BLaER1 (cell line): ENCODE measurements at regions not wholly inside any gene's neighbourhood (a gene's known extent, or its start where the extent isn't known, plus 50 kb on each side); places are given as distances from the start of the nearest gene placed in this dataset.

ENCODE experiments used
- H3K27ac ChIP-seq: shearing (Covaris generic); formaldehyde crosslinking; 2 replicates; pipeline ENCODE4 v1.8.1; 2022
- H3K27me3 ChIP-seq: shearing (Covaris generic); formaldehyde crosslinking; 2 replicates; pipeline ENCODE4 v1.8.1; 2022
- H3K36me3 ChIP-seq: shearing (Covaris generic); formaldehyde crosslinking; 2 replicates; pipeline ENCODE4 v1.8.1; 2022
- H3K4me1 ChIP-seq: shearing (Covaris generic); formaldehyde crosslinking; 2 replicates; pipeline ENCODE4 v1.8.1; 2022
- H3K4me2 ChIP-seq: shearing (Covaris generic); formaldehyde crosslinking; 2 replicates; pipeline ENCODE4 v1.8.1; 2022
- H3K4me3 ChIP-seq: shearing (Covaris generic); formaldehyde crosslinking; 2 replicates; pipeline ENCODE4 v1.8.1; 2022
- H3K9ac ChIP-seq: shearing (Covaris generic); formaldehyde crosslinking; 2 replicates; pipeline ENCODE4 v1.8.1; 2022
- H3K9me3 ChIP-seq: shearing (Covaris generic); formaldehyde crosslinking; 2 replicates; pipeline ENCODE4 v1.8.1; 2022
- H4K20me1 ChIP-seq: shearing (Covaris generic); formaldehyde crosslinking; 2 replicates; pipeline ENCODE4 v1.8.1; 2022
- Cebpa-rat ChIP-seq: shearing (Covaris generic); IDR thresholded peaks from 2 replicates; pipeline ENCODE4 v1.8.1; 2022

DNA sequence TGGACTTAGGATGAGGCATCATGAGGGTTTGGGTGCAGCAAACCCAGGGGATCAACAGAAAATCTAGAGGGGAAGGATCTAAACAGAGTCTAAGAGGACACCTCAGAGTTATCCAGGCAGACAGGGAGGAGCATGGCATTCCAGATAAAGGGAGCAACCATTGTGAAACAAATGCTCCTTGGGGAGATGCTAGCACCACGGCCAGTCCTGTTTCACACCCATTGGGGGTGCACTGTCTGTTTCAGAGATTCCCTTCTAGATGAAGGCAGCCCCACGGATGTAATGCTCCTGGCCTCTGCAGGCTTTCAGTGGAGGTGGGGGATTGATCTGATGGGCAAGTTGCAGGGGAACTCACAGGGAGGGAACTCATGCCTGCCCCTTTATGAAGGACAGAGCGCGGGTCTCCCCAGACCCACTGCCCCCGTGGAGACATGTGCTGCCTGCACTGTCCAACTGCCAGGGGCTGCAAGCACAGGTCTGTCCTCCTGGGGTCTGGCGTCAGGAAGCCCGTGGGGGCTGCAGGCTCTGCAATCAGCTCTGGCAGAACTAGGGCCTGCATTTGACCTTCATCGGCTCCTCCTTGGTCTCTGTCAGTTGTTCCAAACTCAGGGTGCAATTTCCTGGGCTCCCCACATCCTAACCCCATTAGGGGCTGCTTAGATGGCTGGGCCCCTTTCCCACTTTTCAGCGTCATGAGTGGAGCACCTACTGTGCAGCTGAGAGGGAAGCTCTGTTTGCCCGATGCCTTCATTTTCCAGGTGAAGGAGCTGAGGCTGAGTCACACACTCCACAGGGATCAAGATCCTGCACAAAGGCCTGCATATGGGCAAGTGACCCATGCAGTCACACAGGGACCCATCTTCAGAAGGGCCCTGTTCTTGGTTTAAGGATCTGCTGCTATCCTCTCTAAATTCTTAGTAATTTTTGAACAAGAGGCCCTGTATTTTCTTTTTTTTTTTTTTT, 163.4 kb downstream of the ARL4C start:
- H3K4me1 ChIP-seq, result peaks cover 34% of the 10 kb centered on the region
- no peak for TF ChIP-seq Cebpa-rat
- H3K4me2 ChIP-seq, result no peak overlapping the region
- no peaks in the 10 kb centered on the region; the same call in 1 of the 2 replicates for H3K9me3 ChIP-seq
- H3K36me3 ChIP-seq, result no peaks in the 10 kb centered on the region
- no peaks in the 10 kb centered on the region for H3K27me3 ChIP-seq
- H3K4me3 ChIP-seq, result no peak overlapping the region
- no peaks in the 10 kb centered on the region for H4K20me1 ChIP-seq
- no peak overlapping the region for H3K9ac ChIP-seq
- H3K27ac ChIP-seq, result no peak overlapping the region

DNA sequence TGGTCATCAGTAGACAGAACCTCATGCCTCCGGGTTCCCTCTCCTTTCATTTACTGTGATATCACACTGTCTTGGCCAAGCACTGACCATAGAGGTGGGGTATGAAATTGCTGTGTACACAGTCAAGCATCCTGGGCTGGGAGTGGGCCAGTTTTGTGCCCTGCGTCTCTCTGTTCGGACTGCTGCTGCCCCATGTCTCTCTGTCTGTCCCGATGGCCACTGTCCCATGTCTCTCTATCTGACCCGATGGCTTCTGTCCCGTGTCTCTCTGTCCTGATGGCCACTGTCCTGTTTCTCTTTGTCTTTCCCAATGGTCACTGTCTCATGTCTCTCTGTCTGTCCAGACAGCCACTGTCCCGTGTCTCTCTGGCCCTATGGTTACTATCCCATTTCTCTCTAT, 164.9 kb downstream of the ARL4C start:
- Histone ChIP-seq H3K4me1 (peaks cover 19% of the 10 kb centered on the region), H3K27ac (no peak overlapping the region), H3K27me3 (no peaks in the 10 kb centered on the region), H3K9ac (no peak overlapping the region), H3K36me3 (no peaks in the 10 kb centered on the region), H3K9me3 (peaks cover 4% of the 10 kb centered on the region; the same call in 1 of the 2 replicates), H3K4me3 (no peak overlapping the region), H4K20me1 (no peaks in the 10 kb centered on the region), H3K4me2 (no peak overlapping the region)
- 0 out of 2 replicates have a peak, but pooled peaks have one; percentile 0 for TF ChIP-seq Cebpa-rat

DNA sequence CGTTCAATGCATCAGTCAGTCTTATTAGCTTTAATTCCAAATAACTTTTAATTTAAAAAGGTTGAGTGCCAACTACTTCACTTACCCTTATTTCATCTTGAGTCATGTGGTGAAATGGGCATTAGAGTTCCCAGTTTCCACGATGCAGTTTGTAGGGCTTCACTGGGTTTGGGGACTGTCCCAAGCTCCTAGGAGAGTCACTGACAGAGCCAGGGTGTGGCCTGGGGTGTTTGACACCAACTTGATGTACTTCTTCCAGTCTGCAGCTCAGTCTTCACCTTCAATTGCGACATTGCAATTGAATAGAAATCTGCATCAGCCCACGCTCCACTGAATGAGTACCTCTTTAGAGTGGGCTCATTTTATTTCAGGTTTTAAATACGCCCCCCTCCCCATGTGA, 165.3 kb downstream of the ARL4C start:
- Histone ChIP-seq H3K4me2 (no peak overlapping the region), H3K9ac (no peak overlapping the region), H3K27ac (no peak overlapping the region), H3K36me3 (no peaks in the 10 kb centered on the region), H4K20me1 (no peaks in the 10 kb centered on the region), H3K27me3 (no peaks in the 10 kb centered on the region), H3K9me3 (peaks cover 8% of the 10 kb centered on the region; the same call in 1 of the 2 replicates), H3K4me1 (peaks cover 15% of the 10 kb centered on the region), H3K4me3 (no peak overlapping the region)
- 0 out of 2 replicates have a peak, but pooled peaks have one; percentile 18 for TF ChIP-seq Cebpa-rat

DNA sequence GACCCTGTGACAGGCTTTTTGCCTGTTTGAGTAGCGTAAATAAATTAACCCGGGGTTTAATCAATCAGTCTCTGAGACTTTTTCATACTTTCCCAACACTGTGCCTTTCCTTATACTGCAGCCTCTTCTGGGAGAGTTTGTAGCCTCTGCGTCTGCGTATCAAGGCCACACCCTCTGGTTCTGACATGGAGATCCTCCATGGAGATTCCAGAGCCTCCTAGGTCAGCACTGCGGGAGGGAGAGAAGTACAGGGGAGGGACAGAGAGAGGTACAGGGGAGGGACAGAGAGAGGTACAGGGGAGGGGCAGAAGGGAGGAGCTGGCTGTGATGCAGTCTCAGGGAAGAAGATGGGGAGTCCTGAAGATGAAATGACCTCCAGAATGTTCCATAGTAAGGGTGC, 166.0 kb downstream of the ARL4C start:
- Histone ChIP-seq H3K36me3 (no peaks in the 10 kb centered on the region), H3K27me3 (no peaks in the 10 kb centered on the region), H3K9ac (no peak overlapping the region), H3K9me3 (peaks cover 11% of the 10 kb centered on the region), H3K27ac (no peak overlapping the region), H3K4me2 (no peak overlapping the region), H4K20me1 (no peaks in the 10 kb centered on the region), H3K4me1 (peaks cover 9% of the 10 kb centered on the region), H3K4me3 (no peak overlapping the region)
- no peak for TF ChIP-seq Cebpa-rat

DNA sequence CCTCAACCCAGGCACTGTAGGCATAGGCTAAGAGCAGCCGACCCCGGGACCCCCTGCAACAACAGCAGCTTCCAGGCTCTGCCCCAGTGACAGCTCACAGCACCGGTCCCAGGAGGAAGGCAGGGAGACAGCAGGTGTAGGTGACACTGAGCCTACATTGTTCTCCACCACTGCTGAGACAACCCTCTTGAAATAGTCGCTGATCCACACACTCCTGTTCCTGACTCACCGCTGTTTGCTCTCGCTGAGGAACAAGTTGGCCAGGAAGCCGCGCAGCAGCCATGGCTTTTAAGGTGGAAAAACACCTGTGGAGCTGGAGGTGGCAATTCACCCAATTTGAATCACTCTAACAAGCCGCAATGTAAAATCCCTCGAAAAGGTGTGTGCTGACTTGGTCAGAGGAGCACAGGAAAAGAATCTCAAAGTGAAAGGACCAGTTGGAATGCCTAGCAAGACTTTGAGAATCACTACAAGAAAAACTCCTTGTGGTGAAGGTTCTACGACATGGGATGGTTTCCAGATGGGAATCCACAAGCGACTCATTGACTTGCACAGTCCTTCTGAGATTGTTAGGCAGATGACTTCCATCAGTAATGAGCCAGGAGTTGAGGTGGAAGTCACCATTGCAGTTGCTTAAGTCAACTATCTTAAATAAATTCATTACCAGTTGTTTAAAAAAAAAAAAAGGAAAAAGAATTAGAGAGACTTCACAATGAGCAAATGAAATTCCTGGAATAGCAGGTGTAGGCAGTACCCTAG, 167.5 kb downstream of the ARL4C start:
- no peak for TF ChIP-seq Cebpa-rat

DNA sequence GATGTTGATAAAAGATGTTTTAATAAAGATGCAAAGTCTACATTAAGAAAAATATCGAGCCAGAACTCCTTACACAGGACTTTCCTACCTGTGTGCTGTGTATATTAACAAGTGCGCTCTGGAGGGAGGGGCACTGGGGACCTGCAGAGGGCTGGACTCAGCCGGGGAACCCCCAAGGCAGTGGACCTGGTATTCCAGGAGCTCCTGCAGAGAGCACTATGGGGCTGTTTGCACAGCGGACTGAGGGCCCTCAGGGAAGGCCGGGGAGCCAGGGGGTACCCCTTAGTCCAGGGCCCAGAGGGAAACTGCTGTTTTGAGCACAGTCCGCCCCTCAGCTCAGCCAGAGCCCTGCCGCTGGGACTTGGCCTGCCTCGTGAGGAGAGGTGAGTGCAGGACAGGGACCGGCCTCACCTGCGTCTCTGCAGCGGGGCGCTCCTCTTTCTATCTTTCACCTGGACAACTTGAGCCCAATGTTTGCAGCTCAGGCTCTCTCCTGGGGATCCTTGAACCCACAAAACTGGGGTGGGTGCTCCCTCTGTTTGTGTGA, 168.4 kb downstream of the ARL4C start:
- no peak overlapping the region for H3K27ac ChIP-seq
- no peak for TF ChIP-seq Cebpa-rat
- no peak overlapping the region for H3K4me2 ChIP-seq

More for the DNA sequence above, 167.5 kb downstream of the ARL4C start:
- Histone ChIP-seq H3K4me2 (no peak overlapping the region), H3K36me3 (no peaks in the 10 kb centered on the region), H3K27me3 (no peaks in the 10 kb centered on the region), H3K9me3 (peaks cover 15% of the 10 kb centered on the region), H3K4me3 (no peak overlapping the region), H4K20me1 (no peaks in the 10 kb centered on the region), H3K27ac (no peak overlapping the region), H3K4me1 (no peaks in the 10 kb centered on the region), H3K9ac (no peak overlapping the region)

DNA sequence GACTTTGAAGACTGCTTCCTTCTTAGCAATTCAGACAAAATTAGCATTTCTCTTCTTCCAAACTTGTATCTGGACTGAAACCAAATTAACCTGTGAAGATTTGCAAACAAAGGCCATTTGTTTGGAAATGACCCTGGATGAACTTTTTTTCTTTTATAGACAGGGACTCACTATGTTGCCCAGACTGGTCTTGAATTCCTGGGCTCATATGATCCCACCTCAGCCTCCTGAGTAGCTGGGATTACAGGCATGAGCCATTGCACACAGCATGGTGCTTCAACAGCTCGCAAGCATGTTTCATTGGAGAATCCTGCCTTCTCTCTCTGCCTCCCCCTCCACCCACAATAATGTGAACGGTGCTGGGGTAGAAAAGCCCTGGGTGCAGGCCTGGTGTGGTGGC, 170.2 kb downstream of the ARL4C start:
- no peaks in the 10 kb centered on the region for H3K27me3 ChIP-seq

More for the DNA sequence above, 168.4 kb downstream of the ARL4C start:
- H3K9ac ChIP-seq, result no peak overlapping the region
- H3K27me3 ChIP-seq, result no peaks in the 10 kb centered on the region
- no peaks in the 10 kb centered on the region for H3K36me3 ChIP-seq
- H3K9me3 ChIP-seq, result peaks cover 15% of the 10 kb centered on the region
- no peaks in the 10 kb centered on the region for H4K20me1 ChIP-seq
- no peak overlapping the region for H3K4me3 ChIP-seq
- no peaks in the 10 kb centered on the region for H3K4me1 ChIP-seq

DNA sequence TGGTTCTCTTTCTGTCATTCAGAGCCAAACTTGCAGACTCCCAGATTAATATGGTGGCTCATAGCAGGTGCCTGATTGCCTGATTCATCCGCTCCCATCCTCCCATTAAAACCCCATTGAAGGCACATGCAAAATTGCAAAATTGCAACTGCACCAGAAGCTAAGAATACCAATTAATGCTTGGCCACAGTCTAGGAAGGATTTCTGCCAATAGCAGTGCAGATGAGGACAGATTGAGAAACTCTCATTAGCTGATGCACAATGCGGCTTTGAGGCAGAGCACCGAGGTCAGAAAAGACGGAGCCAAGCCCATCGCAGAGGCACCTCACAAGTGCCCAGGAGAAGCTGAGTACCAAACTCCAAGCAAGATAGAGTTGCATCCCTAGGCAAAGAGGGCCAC, 172.8 kb downstream of the ARL4C start:
- H3K27me3 ChIP-seq, result no peaks in the 10 kb centered on the region
- no peaks in the 10 kb centered on the region for H3K36me3 ChIP-seq
- no peak for TF ChIP-seq Cebpa-rat

More for the DNA sequence above, 170.2 kb downstream of the ARL4C start:
- H3K27ac ChIP-seq, result no peak overlapping the region
- H3K4me3 ChIP-seq, result no peak overlapping the region
- H3K36me3 ChIP-seq, result no peaks in the 10 kb centered on the region
- no peaks in the 10 kb centered on the region for H4K20me1 ChIP-seq
- H3K4me1 ChIP-seq, result no peaks in the 10 kb centered on the region
- no peak overlapping the region for H3K4me2 ChIP-seq
- H3K9ac ChIP-seq, result no peak overlapping the region
- H3K9me3 ChIP-seq, result peaks cover 15% of the 10 kb centered on the region
- TF ChIP-seq Cebpa-rat, result no peak

DNA sequence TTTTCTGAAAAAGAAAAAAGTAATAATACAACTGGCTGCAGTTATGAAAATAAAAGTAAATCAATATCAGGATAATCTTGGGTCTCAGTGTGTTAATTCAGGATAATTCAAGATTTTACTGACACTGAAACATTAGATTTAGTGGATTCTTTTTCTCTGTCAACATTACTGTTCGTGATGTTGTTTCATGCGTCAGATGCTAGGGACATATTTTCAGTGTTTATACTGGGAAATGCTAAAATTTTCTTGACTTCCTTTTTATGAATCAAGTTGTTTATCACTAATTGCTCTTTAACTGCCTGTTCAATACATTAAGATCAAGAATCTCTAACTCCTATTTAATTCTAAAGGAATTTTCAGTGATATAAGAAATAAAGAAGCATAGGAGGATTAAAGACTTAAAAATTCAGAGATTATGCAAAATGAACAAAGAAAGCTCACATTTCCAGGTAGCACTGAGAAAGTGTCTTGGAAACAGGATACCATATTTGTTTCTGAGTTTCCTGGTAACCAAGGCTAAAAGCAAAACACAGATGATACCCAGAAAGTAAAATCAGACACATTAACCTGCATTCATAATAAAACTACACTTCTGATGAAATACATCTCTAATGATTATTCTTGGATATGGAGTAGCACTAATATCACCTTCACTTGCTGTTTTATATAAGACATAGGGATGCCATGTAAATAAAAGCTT, 174.0 kb downstream of the ARL4C start:
- H3K4me2 ChIP-seq, result no peak overlapping the region
- H3K9me3 ChIP-seq, result peaks cover 15% of the 10 kb centered on the region
- no peak overlapping the region for H3K4me3 ChIP-seq
- H3K9ac ChIP-seq, result no peak overlapping the region
- 0 out of 2 replicates have a peak, but pooled peaks cover 1% of the 10 kb centered on the region for H3K4me1 ChIP-seq
- TF ChIP-seq Cebpa-rat, result no peak
- no peak overlapping the region for H3K27ac ChIP-seq
- no peaks in the 10 kb centered on the region for H3K36me3 ChIP-seq
- H4K20me1 ChIP-seq, result no peaks in the 10 kb centered on the region
- no peaks in the 10 kb centered on the region for H3K27me3 ChIP-seq

More for the DNA sequence above, 172.8 kb downstream of the ARL4C start:
- Histone ChIP-seq H3K4me3 (no peak overlapping the region), H3K9me3 (peaks cover 15% of the 10 kb centered on the region), H3K4me1 (no peaks in the 10 kb centered on the region), H3K4me2 (no peak overlapping the region), H3K27ac (no peak overlapping the region), H3K9ac (no peak overlapping the region), H4K20me1 (no peaks in the 10 kb centered on the region)
